AG09319 (cell line): ENCODE measurements at regions not wholly inside any gene's neighbourhood (a gene's known extent, or its start where the extent isn't known, plus 50 kb on each side); places are given as distances from the start of the nearest gene placed in this dataset.
"Not testable (repeated sequence)": the region's sequence is repeated elsewhere in the genome, so short reads cannot be mapped to it uniquely, and the experiment has no call there.

Experiments used
- DNase-seq: peaks from one replicate; pipeline ENCODE4 v3.0.0-alpha.2; 2010; ENCODE audit warnings: low read depth; ENCODE audit errors: extremely low read depth
- TF ChIP-seq, protein P1 (sequence below): IDR thresholded peaks from 2 replicates; pipeline ENCODE4 v1.5.1; 2011; ENCODE audit warnings: low read depth, mild to moderate bottlenecking, inconsistent platforms, low read length, moderate library complexity

DNA sequence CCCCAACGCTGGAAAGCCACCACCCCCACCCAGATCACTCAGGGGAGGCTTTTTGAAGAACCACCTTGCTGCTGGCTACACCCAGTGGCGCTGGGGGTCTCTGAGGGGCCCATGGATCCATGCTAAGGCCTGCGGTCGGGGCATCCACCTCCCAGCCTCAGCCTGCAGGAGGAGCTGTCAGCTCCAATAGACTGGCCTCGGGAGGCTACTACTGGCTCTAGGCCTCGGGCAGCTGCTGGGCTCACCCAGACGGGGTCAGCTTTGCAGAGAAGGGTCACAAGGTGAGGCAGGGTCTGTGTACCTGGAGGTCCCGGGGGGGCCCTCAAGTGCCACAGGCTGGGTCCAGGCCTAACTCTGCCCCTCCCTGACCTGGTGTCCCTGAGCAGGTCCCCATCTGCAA lies 193.7 kb downstream of the OLFM1 start:
- TF ChIP-seq, protein P1, sequence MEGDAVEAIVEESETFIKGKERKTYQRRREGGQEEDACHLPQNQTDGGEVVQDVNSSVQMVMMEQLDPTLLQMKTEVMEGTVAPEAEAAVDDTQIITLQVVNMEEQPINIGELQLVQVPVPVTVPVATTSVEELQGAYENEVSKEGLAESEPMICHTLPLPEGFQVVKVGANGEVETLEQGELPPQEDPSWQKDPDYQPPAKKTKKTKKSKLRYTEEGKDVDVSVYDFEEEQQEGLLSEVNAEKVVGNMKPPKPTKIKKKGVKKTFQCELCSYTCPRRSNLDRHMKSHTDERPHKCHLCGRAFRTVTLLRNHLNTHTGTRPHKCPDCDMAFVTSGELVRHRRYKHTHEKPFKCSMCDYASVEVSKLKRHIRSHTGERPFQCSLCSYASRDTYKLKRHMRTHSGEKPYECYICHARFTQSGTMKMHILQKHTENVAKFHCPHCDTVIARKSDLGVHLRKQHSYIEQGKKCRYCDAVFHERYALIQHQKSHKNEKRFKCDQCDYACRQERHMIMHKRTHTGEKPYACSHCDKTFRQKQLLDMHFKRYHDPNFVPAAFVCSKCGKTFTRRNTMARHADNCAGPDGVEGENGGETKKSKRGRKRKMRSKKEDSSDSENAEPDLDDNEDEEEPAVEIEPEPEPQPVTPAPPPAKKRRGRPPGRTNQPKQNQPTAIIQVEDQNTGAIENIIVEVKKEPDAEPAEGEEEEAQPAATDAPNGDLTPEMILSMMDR, result no peak
- no peak for DNase-seq

DNA sequence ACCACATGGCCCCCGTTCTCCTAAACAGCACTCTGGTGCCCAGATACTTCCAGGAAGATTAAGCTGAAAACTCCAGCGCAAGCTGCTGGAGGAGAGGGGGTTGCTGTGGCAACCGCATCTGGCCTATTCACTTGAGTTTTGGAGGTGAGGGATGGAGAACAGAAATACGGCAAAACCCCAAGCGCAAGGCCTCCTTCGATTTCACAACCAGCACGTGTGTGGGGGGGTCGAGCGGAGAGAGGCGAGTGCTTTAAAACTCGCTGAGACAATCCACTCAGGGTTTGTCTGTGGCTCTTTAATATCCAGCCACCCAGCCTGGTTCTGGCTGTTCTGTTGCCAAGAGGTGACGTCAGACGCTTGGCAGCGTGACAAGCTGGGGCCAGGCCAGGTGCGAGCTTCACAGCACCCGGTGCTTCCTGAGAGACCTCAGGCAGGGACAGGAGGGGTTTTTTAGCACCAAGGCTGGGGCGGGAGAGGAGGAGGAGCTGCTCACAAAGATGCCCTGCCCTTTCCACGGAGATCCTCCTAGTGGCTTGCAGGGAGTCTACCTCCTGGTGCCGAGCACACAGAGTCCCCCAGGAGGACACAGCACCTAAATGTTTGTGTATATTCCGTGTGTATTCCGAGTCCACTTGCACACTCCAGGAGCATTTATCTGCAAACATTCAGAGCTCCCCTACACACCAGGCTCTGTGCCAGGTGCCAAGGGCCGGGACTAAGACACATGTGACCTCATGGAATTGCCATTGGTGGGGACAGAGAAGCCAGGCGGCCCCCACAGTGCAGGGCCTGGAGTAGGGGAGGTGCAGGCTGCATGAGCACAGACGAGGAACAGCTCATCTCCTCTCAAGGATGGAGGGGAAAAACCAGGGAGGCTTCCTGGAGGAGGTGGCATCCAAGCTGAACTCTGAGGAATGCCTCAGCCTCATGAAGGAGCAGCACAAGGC lies 194.6 kb downstream of the OLFM1 start:
- TF ChIP-seq, protein P1, result no peak
- DNase-seq, result no peak

DNA sequence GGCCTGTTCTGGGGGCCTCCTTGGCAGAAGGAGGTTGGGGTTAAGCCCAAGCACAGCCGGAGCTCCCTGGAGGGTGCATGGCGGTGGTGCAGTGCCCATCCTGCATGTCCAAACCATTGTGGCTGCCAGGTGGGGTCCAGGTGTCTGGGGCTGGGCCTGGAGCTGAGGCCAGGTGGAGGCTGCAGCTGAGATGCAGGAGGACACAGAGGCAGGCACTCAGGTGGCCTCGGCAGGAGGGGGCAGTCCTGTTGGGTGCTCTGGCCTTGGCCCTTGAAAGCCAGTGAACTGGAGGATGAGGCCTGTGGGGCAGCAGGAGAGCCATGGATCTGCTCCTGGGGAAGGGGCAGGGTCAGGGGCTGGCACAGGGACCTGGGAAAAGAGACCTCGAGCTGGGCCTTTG lies 195.3 kb downstream of the OLFM1 start:
- TF ChIP-seq, protein P1, result no peak
- no peak for DNase-seq

DNA sequence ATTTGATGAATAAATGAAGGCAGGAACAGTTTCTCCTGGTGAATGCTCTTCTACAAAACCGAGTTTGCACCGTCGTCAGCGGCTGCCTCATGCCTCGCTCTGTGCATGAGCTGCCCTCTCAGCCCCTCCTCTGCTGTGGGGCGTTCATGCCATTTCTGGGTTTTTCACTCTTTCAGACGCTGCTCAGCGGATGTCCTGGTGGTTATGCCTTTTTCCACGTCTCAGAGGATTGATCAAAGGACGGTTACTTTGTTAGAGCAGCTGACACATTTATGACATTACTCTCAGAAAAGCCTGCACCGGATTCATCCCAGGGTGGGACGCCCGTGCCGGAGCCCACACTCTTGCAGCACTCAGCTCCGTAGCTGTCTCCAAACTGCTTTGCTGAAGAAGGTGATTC lies 195.9 kb upstream of the PPP1R26 start:
- DNase-seq, result no peak
- TF ChIP-seq, protein P1, result no peak

DNA sequence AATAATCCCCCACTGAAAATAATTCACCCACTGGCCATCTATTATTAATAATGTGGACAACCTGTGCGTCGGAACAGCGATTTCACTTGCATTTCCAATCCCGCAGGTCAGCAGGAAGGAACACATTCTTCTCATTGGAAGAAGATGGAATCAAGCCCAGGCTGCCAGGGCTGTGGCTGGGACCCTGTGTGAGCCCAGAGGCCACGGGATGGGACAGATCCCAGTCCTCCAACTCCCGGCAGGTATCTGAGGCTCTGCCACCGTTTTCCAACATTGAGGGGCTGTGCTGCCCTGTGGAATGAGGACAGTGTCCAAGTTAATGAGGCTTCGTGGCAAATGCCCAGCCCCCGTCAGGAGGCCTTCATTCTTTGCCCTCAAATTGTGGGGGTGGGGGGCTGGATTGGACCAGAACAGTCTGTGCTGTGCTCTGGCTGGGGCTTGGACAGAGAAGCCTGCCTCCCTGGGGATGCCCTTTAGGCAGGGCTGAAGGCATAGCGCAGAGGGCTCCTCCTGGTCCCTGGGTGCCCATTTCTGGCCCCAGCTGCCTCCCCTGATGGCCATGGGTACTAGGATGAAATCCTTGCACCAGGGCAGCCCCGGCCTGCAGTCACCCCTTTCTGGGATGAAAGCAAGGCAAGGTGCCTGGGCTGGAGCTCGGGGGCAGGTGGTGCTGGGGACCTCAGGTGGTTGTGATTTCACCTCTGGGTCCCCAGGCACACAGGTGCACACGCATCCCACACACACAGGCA lies 195.0 kb upstream of the PPP1R26 start:
- no peak for DNase-seq
- TF ChIP-seq, protein P1, result no peak

DNA sequence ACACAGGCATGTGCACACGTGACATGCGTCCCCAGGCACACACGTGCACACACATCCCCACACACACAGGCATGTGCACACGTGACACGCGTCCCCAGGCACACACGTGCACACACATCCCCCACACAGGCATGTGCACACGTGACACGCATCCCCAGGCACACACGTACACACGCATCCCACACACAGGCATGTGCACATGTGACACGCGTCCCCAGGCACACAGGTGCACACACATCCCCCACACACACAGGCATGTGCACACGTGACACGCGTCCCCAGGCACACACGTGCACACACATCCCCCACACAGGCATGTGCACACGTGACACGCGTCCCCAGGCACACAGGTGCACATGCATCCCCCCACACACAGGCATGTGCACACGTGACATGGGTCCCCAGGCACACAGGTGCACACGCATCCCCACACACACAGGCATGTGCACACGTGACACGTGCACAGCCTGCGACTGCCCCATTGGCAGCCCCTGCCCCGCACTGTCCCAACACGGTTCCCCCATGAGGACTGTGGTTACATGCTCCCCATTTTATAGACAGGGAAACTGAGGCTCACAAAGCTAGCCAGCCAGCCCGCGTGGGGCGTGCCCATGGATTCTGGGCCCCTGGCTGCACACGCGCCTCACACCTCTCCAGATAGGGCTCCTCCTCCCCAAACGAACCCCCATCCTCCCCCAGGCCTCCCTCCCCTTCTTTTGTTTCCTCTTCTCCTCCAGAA lies 193.2 kb upstream of the PPP1R26 start:
- not testable (repeated sequence) for DNase-seq

DNA sequence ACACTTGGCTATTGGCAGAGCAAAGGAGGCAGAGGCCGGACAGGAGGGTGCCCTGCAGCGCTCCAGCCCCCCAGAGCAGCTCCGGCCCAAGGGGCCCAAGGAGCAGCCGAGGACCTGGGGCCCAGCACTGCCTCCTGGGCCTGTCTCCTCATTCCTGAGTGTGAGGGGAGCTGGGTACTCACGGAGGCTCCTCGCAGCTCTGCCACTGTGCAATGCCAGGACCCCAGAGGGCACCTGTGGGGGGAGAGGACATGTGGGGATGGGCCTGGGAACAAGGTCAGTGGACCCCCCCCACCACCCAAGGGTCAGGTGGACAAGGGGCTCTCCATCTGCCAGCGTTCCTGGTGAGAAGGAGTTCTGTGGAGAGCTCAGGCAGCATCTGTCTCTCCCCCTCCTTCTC lies 192.6 kb upstream of the PPP1R26 start:
- DNase-seq, result no peak
- TF ChIP-seq, protein P1, result no peak
